Nephron progenitor cell (in vitro differentiated cells): ENCODE measurements at regions not wholly inside any gene's neighbourhood (a gene's known extent, or its start where the extent isn't known, plus 50 kb on each side); places are given as distances from the start of the nearest gene placed in this dataset.

Source experiments
- DNase-seq: peaks from one replicate; pipeline ENCODE4 v3.0.0; 2021
- H3K27ac Mint-ChIP-seq: 2 replicates; pipeline ENCODE4 v1.8.0; 2021; ENCODE audit warnings: mild to moderate bottlenecking, moderate library complexity, mixed read lengths
- H3K27me3 Mint-ChIP-seq: 2 replicates; pipeline ENCODE4 v1.8.0; 2021; ENCODE audit warnings: mild to moderate bottlenecking, low read depth, mixed read lengths; ENCODE audit not compliant: poor library complexity
- H3K36me3 Mint-ChIP-seq: 2 replicates; pipeline ENCODE4 v1.8.0; 2021; ENCODE audit warnings: low read depth, mixed read lengths
- H3K4me1 Mint-ChIP-seq: 2 replicates; pipeline ENCODE4 v1.8.0; 2021; ENCODE audit warnings: mixed read lengths
- H3K4me3 Mint-ChIP-seq: 2 replicates; pipeline ENCODE4 v1.8.0; 2021; ENCODE audit warnings: mild to moderate bottlenecking, moderate library complexity, mixed read lengths
- H3K9me3 Mint-ChIP-seq: 2 replicates; pipeline ENCODE4 v1.8.0; 2021; ENCODE audit warnings: mild to moderate bottlenecking, moderate library complexity, mixed read lengths
- TF ChIP-seq, protein P1 (sequence below): fragments of 200-600 bp; sonication (generic); IDR thresholded peaks from 2 replicates; pipeline ENCODE4 v1.5.0; 2021; ENCODE audit warnings: antibody characterized with exemption

DNA sequence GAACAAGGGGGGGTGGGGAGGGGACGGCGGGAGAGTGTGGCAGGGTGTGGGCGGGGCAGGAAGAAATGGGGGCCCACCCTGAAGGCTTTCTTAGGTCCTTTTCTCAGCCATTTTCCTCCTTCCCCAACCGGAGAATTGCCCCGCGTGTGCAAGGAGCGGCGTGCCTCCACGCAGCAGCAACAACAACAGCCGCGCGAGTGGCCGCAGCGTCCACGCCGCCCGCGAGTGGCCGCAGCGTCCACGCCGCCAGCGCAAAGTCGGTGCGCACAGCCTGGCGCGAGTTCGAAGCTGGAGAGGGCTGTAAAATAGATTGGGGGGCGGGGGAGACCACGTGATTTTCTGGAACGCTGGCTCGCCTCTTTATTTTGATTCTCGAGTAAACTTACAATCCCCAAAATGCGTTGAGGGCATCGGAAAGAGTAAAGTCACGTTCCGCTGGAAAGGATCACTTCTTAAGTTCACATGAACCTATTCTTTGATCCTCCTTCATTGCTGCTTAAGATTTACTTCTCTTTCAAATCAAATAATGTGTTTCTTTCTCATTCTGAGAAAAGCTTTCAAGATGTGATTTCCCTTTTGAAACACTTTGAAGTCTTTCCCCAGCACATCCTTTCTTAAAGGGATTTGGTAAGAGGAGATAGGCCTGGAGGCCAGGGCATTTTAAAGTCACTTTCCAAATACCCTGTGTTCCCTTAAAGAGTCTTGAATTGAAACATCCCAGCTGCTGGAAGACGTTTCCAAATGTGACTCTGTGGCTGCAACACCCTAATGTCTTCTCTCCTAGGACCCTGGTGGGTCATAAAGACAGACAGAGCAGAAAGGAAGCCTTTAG lies 66.7 kb upstream of the ZNF217 start:
- Mint-ChIP-seq H3K9me3 (no peaks in the 10 kb centered on the region), H3K27ac (no peak overlapping the region), H3K4me3 (no peak overlapping the region), H3K4me1 (peaks cover 52% of the 10 kb centered on the region), H3K36me3 (no peaks in the 10 kb centered on the region), H3K27me3 (peaks cover 8% of the 10 kb centered on the region)
- DNase-seq: no peak
- TF ChIP-seq, protein P1, sequence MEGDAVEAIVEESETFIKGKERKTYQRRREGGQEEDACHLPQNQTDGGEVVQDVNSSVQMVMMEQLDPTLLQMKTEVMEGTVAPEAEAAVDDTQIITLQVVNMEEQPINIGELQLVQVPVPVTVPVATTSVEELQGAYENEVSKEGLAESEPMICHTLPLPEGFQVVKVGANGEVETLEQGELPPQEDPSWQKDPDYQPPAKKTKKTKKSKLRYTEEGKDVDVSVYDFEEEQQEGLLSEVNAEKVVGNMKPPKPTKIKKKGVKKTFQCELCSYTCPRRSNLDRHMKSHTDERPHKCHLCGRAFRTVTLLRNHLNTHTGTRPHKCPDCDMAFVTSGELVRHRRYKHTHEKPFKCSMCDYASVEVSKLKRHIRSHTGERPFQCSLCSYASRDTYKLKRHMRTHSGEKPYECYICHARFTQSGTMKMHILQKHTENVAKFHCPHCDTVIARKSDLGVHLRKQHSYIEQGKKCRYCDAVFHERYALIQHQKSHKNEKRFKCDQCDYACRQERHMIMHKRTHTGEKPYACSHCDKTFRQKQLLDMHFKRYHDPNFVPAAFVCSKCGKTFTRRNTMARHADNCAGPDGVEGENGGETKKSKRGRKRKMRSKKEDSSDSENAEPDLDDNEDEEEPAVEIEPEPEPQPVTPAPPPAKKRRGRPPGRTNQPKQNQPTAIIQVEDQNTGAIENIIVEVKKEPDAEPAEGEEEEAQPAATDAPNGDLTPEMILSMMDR: no peak

DNA sequence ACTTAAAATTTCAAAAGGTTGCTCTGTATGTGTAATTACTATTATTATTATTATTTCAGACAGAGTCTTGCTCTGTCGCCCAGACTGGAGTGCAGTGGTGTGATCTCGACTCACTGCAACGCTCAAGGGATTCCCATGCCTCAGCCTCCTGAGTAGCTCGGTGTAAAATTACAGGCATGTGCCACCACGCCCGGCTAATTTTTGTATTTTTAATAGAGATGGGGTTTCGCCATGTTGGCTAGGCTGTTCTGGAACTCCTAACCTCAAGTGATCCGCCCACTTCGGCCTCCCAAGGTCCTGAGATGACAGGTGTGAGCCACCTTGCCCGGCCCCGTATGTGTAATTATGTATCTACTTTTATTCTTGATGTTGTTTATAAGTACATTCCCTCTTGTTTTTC lies 65.3 kb upstream of the ZNF217 start:
- Mint-ChIP-seq H3K27ac (no peak overlapping the region), H3K27me3 (peaks cover 8% of the 10 kb centered on the region), H3K36me3 (no peaks in the 10 kb centered on the region), H3K4me3 (no peak overlapping the region), H3K4me1 (peaks cover 52% of the 10 kb centered on the region), H3K9me3 (no peaks in the 10 kb centered on the region)
- DNase-seq: no peak
- TF ChIP-seq, protein P1: no peak

DNA sequence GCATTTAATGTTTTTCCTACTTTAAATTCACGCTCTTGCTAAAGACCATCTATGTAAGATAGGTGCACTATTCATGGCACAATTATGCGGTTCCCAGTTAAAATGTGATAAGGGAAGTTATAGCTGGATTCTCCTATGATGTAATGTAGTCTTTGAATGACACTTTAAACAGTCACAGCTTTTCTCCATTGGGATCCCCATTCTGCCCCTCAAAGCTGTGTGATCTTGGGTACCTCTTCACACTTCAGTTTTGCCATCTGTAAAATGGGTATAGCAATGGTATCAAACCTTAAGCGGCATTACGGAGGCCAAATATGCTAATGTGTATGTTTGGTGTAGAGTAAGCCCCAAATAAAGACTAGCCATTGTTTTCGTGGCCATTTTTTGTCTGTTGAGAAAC lies 64.7 kb upstream of the ZNF217 start:
- peaks cover 8% of the 10 kb centered on the region for H3K27me3 Mint-ChIP-seq
- H3K36me3 Mint-ChIP-seq: no peaks in the 10 kb centered on the region
- peaks cover 54% of the 10 kb centered on the region for H3K4me1 Mint-ChIP-seq
- TF ChIP-seq, protein P1: no peak
- H3K27ac Mint-ChIP-seq: no peak overlapping the region
- H3K9me3 Mint-ChIP-seq: no peaks in the 10 kb centered on the region
- no peak overlapping the region for H3K4me3 Mint-ChIP-seq
- DNase-seq: no peak

DNA sequence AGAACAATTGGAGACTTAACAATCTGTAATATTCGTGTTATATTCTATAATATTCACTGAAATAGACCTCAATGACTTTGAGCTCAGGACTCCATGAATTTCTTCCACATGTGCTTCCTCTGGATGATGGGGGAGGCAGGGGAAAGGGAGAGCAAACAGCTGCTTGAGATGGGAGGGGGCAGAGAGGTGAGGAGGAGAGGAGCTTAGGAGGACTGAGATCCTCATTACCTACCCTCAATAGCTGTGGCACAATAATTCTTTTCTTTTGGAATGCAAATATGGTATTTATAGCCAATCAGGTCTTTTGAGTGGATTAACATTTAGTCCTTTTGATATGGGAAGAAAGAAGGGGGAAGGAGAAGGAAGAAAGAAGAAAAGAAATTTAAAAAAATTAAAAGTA lies 64.1 kb upstream of the ZNF217 start:
- H3K27ac Mint-ChIP-seq: no peak overlapping the region
- H3K4me1 Mint-ChIP-seq: peaks cover 60% of the 10 kb centered on the region
- H3K9me3 Mint-ChIP-seq: no peaks in the 10 kb centered on the region
- no peak for DNase-seq
- H3K27me3 Mint-ChIP-seq: peaks cover 5% of the 10 kb centered on the region
- H3K4me3 Mint-ChIP-seq: no peak overlapping the region
- H3K36me3 Mint-ChIP-seq: no peaks in the 10 kb centered on the region
- TF ChIP-seq, protein P1: no peak

DNA sequence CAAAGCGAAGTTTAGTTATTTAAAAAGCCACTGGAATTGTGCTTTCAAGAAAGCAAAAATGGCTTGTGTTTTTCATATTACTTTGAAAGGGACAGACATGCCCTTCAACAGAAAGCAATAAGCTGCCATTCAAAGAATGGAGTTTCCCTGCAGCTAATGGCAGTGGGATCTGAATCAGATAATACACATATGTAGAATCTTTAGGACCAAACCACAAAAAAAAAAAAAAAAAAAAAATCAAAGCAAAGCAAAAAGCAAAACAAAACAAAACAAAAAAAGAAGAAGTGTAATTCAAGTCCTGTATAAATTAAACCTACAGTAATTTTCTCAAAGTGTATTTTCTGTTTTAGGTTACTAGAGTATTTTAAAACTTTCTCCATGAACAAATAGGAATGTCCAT lies 63.6 kb upstream of the ZNF217 start:
- Mint-ChIP-seq H3K27ac (no peak overlapping the region), H3K36me3 (no peaks in the 10 kb centered on the region), H3K27me3 (peaks cover 4% of the 10 kb centered on the region), H3K4me1 (peaks cover 64% of the 10 kb centered on the region), H3K4me3 (no peak overlapping the region), H3K9me3 (no peaks in the 10 kb centered on the region)
- TF ChIP-seq, protein P1: no peak
- DNase-seq: no peak
